ENCODE measurements at regions not wholly inside any gene's neighbourhood (a gene's known extent, or its start where the extent isn't known, plus 50 kb on each side); places are given as distances from the start of the nearest gene placed in this dataset.
"Not testable (repeated sequence)": the region's sequence is repeated elsewhere in the genome, so short reads cannot be mapped to it uniquely, and the experiment has no call there.

GRCh38 chr12:131245161-131245560, 291.5 kb downstream of the ADGRD1 start:
- H2AFZ ChIP-seq (replicated peaks; ENCODE audit: low read length, poor library complexity); CTCF ChIA-PET; H2BK20ac ChIP-seq (ENCODE audit: low read depth, low read length); H3K4me3 ChIP-seq (ENCODE audit: insufficient read depth, low read depth, low read length); dilution Hi-C loops (cut with HindIII; ENCODE audit: low sequenced_read_pairs, unreplicated experiment); H3K27ac ChIP-seq (ENCODE audit: insufficient read depth, low read length); H2BK120ac ChIP-seq (ENCODE audit: low read depth, low read length); H2AK5ac ChIP-seq (ENCODE audit: low read depth, low read length); intact Hi-C loops (cut with micrococcal nuclease); H2AK9ac ChIP-seq (replicated peaks; ENCODE audit: low read depth, low read length, poor library complexity); H3K27me3 ChIP-seq (ENCODE audit: control insufficient read depth, insufficient read depth, low read length); POLR2A ChIA-PET (ENCODE audit: unreplicated experiment); DNase-seq; H4K20me1 ChIP-seq (ENCODE audit: insufficient read depth, low read length); in situ Hi-C loops (cut with MboI; ENCODE audit: low sequenced_read_pairs); H4K5ac ChIP-seq (ENCODE audit: low read depth, low read length); H2BK15ac ChIP-seq (ENCODE audit: low read depth, low read length); H3K79me1 ChIP-seq (ENCODE audit: low read depth in 1 of 2, low read length in 2 of 2); H2BK5ac ChIP-seq (ENCODE audit: low read depth, low read length, poor library complexity, severe bottlenecking); H3K4me2 ChIP-seq (ENCODE audit: low read depth, low read length); H3K56ac ChIP-seq (ENCODE audit: extremely low read depth, insufficient read depth, low read length); H3K4ac ChIP-seq (ENCODE audit: low read depth, low read length); H3K36me3 ChIP-seq (ENCODE audit: control insufficient read depth, insufficient read depth, low read length); BruUV-seq (replicated peaks); H3K4me1 ChIP-seq (ENCODE audit: control insufficient read depth, insufficient read depth, low read length); H3K14ac ChIP-seq (replicated peaks; ENCODE audit: low read depth, low read length); H3K9me1 ChIP-seq (ENCODE audit: insufficient read depth, low read length); ATAC-seq (ENCODE audit: low read depth); H4K91ac ChIP-seq (ENCODE audit: insufficient read depth, low read depth, low read length); H3K23ac ChIP-seq (ENCODE audit: low read depth, low read length); H4K8ac ChIP-seq (ENCODE audit: low read depth in 2 of 2, low read length in 2 of 2); H3K9ac ChIP-seq (ENCODE audit: low read depth, low read length); H3K18ac ChIP-seq (ENCODE audit: low read depth, low read length): not testable (repeated sequence)
- peaks cover 22% of the 10 kb centered on the region for H3K9me3 ChIP-seq (ENCODE audit: control insufficient read depth, insufficient read depth, low read length)
- no CpG with 5 or more reads among the region's 8 CpGs for WGBS, 2 experiments (ENCODE audit: extremely low coverage in 2 of 2, insufficient read length in 1 of 2)

All from IMR-90 (cell line).